Superior temporal gyrus (tissue), 1 donor: ENCODE measurements at regions not wholly inside any gene's neighbourhood (a gene's known extent, or its start where the extent isn't known, plus 50 kb on each side); places are given as distances from the start of the nearest gene placed in this dataset.

ENCODE experiments used
- DNase-seq: peaks from one replicate; pipeline ENCODE4 v3.0.0-alpha.2; 2016; ENCODE audit errors: extremely low spot score

- DNase-seq: no peak
These were observed 116.3 kb upstream of the MAF start for GRCh38 chr16:79716645-79717332.

GRCh38 chr16:79715061-79715460 is 114.5 kb upstream of the MAF start:
- no peak for DNase-seq

DNA sequence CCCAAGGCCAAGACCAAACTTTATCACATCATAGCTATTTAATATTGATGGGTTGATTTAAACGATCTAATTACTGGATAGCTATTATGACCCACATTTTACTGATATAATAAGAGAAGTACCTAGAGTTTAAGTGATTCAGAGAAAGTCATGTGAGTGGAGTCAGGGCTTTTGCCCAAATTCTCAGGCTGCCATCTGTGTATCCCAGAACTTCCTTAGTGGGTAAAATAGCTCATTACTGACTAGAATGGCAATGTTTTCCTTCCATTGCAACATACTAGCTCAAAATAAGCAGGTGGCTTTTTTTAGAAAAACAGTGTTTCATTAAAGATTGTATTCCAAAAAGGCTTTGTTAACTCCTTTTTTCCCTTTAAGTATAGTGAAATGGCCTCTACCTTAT is 113.9 kb upstream of the MAF start:
- no peak for DNase-seq

- DNase-seq: no peak
These were observed 113.2 kb upstream of the MAF start for GRCh38 chr16:79713609-79714309.

DNA sequence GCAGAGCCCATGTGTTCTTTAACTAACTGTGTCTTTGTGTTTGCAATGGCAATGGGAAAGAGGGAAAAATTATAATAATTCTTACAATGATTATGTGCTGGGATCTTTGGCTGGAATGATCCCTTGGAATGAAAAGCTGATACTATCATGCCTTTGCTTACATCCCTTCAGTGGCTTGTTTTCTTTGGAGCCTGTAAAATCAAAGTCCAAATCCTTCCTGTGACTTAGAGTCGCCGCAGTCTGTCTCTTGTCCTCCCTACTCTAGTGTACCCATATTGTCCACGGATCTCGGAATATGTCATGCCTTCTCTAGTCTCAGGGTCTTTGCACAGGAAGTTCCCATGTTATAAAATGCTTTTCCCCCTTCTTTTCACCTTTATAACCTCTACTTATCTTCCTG is 111.7 kb upstream of the MAF start:
- no peak for DNase-seq

- DNase-seq: no peak
These were observed 107.3 kb upstream of the MAF start for GRCh38 chr16:79707876-79708275.

GRCh38 chr16:79703066-79703465 is 102.5 kb upstream of the MAF start:
- DNase-seq: no peak

DNA sequence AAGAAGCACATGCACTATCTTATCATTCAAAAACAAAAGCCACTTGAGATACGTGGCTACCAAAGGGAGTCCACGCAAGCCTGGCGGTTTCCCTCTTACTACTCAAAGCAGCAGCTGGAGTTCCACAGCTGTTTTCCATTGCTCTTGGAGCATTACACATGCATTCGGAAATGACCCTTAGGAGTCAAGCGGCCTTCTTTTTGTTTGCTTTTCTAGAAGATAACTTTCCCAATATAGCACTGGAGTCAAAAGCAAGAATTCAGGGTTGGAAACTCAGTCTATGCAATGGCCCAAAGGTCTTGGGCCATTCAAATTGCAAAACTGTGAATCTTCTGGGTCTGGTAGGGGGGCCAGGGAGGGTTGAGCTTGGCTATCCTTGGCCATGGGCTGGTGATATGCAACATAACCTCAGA is 97.8 kb upstream of the MAF start:
- DNase-seq: no peak

GRCh38 chr16:79697562-79698112 is 97.1 kb upstream of the MAF start:
- DNase-seq: no peak

- no peak for DNase-seq
These were observed 90.5 kb upstream of the MAF start for GRCh38 chr16:79691007-79691406.

DNA sequence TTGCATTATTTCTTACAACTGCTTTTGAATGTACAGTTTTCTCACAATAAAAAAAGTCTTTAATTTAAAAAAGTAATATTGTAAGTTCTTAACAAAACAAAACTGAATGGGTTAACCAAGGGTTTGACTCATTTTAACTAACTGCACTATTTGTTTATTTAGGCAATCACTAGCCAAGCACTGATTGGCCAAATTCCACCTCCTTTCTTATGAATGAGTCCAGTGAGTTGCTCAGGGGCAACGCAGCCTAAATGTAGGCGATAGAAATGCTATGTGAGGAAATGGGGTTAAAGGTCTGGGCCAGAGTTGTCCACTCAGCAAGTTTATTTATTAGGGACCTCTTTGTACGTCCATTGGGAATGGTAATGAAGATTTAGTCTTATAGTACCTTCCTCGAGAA is 89.6 kb upstream of the MAF start:
- DNase-seq: no peak

DNA sequence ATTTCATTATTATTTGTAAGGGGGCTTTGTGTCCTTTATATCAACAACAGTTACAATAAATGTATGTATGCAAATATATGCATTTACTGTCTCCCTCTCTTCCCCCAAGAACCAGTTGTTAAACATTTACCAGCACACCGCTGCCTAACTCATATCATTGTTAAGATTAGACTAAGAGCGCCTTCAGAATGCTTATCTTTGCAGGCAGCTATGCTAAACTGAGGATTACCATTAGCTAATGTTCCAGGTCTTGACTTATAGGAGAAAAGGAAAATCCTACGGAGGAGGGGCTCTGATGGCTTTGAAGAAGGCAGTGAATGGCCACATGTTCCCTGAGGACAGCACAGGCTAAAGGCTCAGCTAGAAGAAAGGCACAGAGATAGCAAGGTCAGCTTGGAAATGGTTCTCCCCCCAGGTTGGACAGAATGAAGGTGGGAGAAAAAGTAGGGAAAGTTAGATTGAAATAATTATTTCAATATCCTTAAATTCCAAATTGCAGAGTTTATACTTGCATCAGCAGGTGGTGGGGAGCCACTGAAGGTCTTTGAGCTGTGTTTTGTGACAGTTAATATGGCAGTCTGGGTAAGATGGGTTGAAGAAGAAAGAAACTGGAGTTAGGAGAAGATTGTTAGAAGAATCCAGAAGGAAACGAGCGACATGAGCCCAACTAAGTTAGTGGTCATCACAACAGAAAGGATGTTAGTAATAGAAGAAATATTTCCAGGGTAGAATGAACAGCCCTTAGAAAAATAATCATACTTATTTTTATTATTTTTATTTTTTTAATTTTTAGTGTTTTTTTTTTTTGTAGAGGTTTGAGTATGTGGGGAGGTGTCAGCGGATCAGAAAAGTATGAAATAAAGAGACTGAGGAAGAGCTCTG is 87.0 kb upstream of the MAF start:
- no peak for DNase-seq

DNA sequence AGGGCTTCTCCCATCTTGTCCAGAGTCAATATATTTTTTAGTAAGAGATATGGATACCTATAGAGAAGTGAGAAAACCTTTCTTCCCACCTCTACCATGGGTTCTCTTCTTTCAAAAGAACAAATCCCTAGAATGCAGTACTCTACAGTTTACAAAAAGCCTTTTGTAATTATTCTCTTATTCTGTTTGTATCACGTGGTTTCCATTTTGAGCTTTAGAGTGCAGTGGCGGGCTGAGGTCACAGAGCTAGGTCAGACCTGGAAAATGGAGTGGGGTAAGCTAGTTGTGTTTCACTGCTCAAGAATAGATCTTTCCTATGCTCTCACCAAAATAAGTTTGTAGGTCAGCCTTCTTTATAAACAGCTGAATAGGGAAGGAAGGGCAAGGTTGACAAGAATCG is 85.3 kb upstream of the MAF start:
- DNase-seq: no peak

- DNase-seq: no peak
These were observed 78.8 kb upstream of the MAF start for GRCh38 chr16:79679334-79679733.

DNA sequence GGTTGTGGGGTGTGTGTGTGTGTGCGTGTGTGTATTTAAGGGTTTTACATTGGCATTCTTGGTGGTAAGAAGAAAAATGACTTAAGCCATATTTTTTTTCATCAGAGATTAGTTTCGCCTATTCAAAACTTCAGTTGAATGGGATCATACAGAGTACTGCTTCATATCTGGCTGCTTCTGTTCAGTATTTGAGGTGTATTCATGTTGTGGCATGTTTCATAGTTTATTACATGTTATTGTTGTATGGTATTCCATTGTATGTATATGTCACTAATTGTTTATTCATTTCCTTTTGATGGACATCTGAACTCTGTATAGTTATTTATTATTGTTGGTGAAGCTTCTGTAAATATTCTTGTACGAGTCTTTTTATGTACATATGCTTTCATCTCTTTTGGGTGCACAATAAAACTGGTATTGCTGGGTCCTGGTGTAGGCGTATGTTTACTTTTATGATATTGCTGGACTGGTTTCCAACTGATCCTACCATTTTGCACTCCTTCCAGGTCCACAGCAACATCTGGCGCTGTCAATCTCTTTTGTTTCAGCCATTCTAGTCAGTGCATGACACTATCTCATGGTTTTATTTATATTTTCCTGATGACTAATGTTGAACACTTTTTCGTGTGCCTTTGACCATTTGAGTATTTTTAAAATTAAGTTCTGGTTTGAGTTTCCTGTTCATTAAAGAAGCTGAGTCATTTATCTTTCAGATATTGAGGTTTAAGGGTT is 77.4 kb upstream of the MAF start:
- no peak for DNase-seq

DNA sequence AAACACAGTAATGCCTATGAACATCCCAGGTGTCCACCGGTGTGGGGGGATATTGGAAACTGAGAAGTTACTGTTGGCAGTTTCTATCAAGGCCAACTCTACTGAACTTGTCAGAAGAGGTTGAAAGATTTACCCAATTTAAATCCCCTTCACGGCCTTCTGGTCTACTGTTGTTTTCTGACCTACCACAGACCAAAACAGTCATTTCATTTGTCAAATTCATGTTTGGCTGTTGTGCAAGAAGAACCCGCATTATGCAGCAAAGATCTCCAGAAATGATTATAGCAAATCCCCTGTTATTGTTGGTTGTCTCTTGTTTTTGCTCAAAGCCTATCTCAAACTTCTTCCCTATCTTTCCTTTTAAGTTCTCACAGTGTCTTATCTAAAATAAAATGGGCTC is 73.1 kb upstream of the MAF start:
- no peak for DNase-seq

DNA sequence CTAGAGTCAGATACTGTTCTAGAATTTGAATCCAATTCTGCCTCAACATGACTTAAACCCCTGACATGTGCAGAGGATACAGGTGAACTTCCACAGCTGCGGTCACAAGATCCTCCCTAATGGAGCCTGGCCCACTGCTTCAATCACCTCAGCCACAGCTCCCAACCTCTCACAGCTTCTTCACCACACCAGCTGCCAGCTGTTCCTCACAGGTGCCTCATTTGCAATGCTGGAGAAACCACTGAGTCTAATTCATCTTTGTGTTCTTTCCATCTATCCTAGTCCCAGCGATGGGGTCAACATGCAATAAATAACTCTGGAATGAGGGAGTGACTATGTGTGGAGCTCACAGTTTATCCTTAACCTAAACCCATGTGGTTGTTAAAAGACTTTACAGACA is 72.0 kb upstream of the MAF start:
- no peak for DNase-seq

- DNase-seq: no peak
These were observed 68.0 kb upstream of the MAF start for GRCh38 chr16:79668502-79668901.

DNA sequence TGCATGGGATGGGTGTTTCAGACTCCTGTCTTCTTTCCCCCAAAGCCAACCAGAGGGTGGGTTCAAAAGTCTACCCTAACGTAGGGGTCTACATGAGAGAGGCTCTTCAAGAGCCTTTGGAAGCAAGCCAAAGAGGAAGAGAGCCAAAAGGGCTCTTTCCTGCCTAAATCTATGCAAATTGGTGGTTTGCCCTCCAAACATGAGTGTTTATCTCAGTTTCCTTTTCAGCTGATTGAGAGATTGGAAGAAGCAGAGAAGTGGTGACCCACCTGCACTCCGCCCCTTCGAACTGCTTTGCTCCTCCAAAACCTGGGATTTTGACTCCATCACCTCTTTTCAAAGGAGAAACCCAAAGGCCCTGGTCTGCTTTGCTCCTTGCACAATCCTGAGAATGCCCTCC is 65.4 kb upstream of the MAF start:
- DNase-seq: no peak

DNA sequence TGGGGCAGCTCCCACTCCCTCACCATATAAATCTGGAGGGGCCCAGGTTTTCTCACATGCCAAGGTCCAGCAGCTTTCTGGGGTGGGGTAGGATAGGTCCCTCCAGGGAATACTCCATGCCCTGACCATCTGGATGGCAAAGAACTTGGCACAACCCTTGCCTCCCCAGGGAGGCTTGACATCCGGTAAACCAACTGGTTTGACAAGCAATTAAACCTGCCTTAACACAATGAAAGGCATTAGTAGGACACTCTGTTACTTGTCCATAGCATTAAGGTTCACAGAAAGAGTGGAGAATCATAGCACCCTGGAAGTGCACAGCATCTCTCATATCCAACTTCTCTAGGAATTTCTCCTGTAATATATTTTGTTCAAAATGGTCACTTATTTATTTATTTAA is 63.9 kb upstream of the MAF start:
- no peak for DNase-seq

GRCh38 chr16:79662669-79663313 is 62.3 kb upstream of the MAF start:
- DNase-seq: no peak
